ENCODE measurements at regions not wholly inside any gene's neighbourhood (a gene's known extent, or its start where the extent isn't known, plus 50 kb on each side); places are given as distances from the start of the nearest gene placed in this dataset.
"Not testable (repeated sequence)": the region's sequence is repeated elsewhere in the genome, so short reads cannot be mapped to it uniquely, and the experiment has no call there.

GRCh38 chr6:133799043-133799442 lies 89.9 kb upstream of the TCF21 start:
- Histone ChIP-seq H3K27ac (ENCODE audit: low read depth, low read length) (no peak overlapping the region), H3K27me3 (ENCODE audit: control insufficient read depth in 5 of 5, insufficient read depth in 4 of 5, low read length in 5 of 5) (no peaks in the 10 kb centered on the region), H3K4me1 (ENCODE audit: control insufficient read depth in 5 of 5, insufficient read depth in 5 of 5, low read length in 5 of 5) (peaks cover 0 to 5% (median 0%) of the 10 kb centered on the region in 5 donors), H3K9me3 (ENCODE audit: control insufficient read depth in 5 of 5, low read length in 5 of 5) (peaks cover 0 to 9% (median 7%) of the 10 kb centered on the region in 5 donors), H3K4me3 (ENCODE audit: low read depth in 1 of 5, low read length in 5 of 5) (no peak overlapping the region), H3K9ac (ENCODE audit: low read length in 5 of 5) (no peak overlapping the region), H3K36me3 (ENCODE audit: control insufficient read depth in 5 of 5, insufficient read depth in 5 of 5, low read length in 5 of 5) (no peaks in the 10 kb centered on the region)

- H3K4me1 ChIP-seq (ENCODE audit: control insufficient read depth in 5 of 5, insufficient read depth in 5 of 5, low read length in 5 of 5): peaks cover 0 to 15% (median 0%) of the 10 kb centered on the region in 5 donors
- no peaks in the 10 kb centered on the region for H3K36me3 ChIP-seq (ENCODE audit: control insufficient read depth in 5 of 5, insufficient read depth in 5 of 5, low read length in 5 of 5)
- H3K9me3 ChIP-seq (ENCODE audit: control insufficient read depth in 5 of 5, low read length in 5 of 5): peaks cover 0 to 7% (median 5%) of the 10 kb centered on the region in 5 donors
- H3K9ac ChIP-seq (ENCODE audit: low read length in 5 of 5): no peak overlapping the region
- H3K27ac ChIP-seq (ENCODE audit: low read depth, low read length): no peak overlapping the region
- H3K4me3 ChIP-seq (ENCODE audit: low read depth in 1 of 5, low read length in 5 of 5): no peak overlapping the region
- H3K27me3 ChIP-seq (ENCODE audit: control insufficient read depth in 5 of 5, insufficient read depth in 4 of 5, low read length in 5 of 5): no peaks in the 10 kb centered on the region
Observed at GRCh38 chr6:133802861-133803260, 86.1 kb upstream of the TCF21 start.

GRCh38 chr6:133804265-133804664 lies 84.6 kb upstream of the TCF21 start:
- no peak overlapping the region for H3K27ac ChIP-seq (ENCODE audit: low read depth, low read length)
- no peak overlapping the region for H3K4me3 ChIP-seq (ENCODE audit: low read depth in 1 of 5, low read length in 5 of 5)
- H3K36me3 ChIP-seq (ENCODE audit: control insufficient read depth in 5 of 5, insufficient read depth in 5 of 5, low read length in 5 of 5): no peaks in the 10 kb centered on the region
- no peaks in the 10 kb centered on the region for H3K9me3 ChIP-seq (ENCODE audit: control insufficient read depth in 5 of 5, low read length in 5 of 5)
- no peak overlapping the region for H3K9ac ChIP-seq (ENCODE audit: low read length in 5 of 5)
- H3K27me3 ChIP-seq (ENCODE audit: control insufficient read depth in 5 of 5, insufficient read depth in 4 of 5, low read length in 5 of 5): no peaks in the 10 kb centered on the region
- peaks cover 0 to 15% (median 0%) of the 10 kb centered on the region in 5 donors for H3K4me1 ChIP-seq (ENCODE audit: control insufficient read depth in 5 of 5, insufficient read depth in 5 of 5, low read length in 5 of 5)

- H3K4me3 ChIP-seq (ENCODE audit: low read depth in 1 of 5, low read length in 5 of 5): no peak overlapping the region
- H3K9me3 ChIP-seq (ENCODE audit: control insufficient read depth in 5 of 5, low read length in 5 of 5): no peaks in the 10 kb centered on the region
- H3K27ac ChIP-seq (ENCODE audit: low read depth, low read length): no peak overlapping the region
- H3K4me1 ChIP-seq (ENCODE audit: control insufficient read depth in 5 of 5, insufficient read depth in 5 of 5, low read length in 5 of 5): peaks cover 0 to 15% (median 0%) of the 10 kb centered on the region in 5 donors
- H3K9ac ChIP-seq (ENCODE audit: low read length in 5 of 5): no peak overlapping the region
- H3K27me3 ChIP-seq (ENCODE audit: control insufficient read depth in 5 of 5, insufficient read depth in 4 of 5, low read length in 5 of 5): no peaks in the 10 kb centered on the region
- no peaks in the 10 kb centered on the region for H3K36me3 ChIP-seq (ENCODE audit: control insufficient read depth in 5 of 5, insufficient read depth in 5 of 5, low read length in 5 of 5)
Observed at GRCh38 chr6:133805876-133806275, 83.0 kb upstream of the TCF21 start.

- Histone ChIP-seq H3K9me3 (ENCODE audit: control insufficient read depth in 5 of 5, low read length in 5 of 5) (no peaks in the 10 kb centered on the region), H3K4me3 (ENCODE audit: low read depth in 1 of 5, low read length in 5 of 5) (no peak overlapping the region), H3K4me1 (ENCODE audit: control insufficient read depth in 5 of 5, insufficient read depth in 5 of 5, low read length in 5 of 5) (peaks cover 0 to 15% (median 0%) of the 10 kb centered on the region in 5 donors), H3K9ac (ENCODE audit: low read length in 5 of 5) (no peak overlapping the region), H3K27ac (ENCODE audit: low read depth, low read length) (no peak overlapping the region), H3K36me3 (ENCODE audit: control insufficient read depth in 5 of 5, insufficient read depth in 5 of 5, low read length in 5 of 5) (no peaks in the 10 kb centered on the region), H3K27me3 (ENCODE audit: control insufficient read depth in 5 of 5, insufficient read depth in 4 of 5, low read length in 5 of 5) (no peaks in the 10 kb centered on the region)
Observed at GRCh38 chr6:133806382-133807140, 82.4 kb upstream of the TCF21 start.

GRCh38 chr6:133807501-133807900 lies 81.4 kb upstream of the TCF21 start:
- no peak overlapping the region for H3K27ac ChIP-seq (ENCODE audit: low read depth, low read length)
- no peak overlapping the region for H3K4me3 ChIP-seq (ENCODE audit: low read depth in 1 of 5, low read length in 5 of 5)
- peaks cover 0 to 15% (median 0%) of the 10 kb centered on the region in 5 donors for H3K4me1 ChIP-seq (ENCODE audit: control insufficient read depth in 5 of 5, insufficient read depth in 5 of 5, low read length in 5 of 5)
- H3K27me3 ChIP-seq (ENCODE audit: control insufficient read depth in 5 of 5, insufficient read depth in 4 of 5, low read length in 5 of 5): no peaks in the 10 kb centered on the region
- no peak overlapping the region for H3K9ac ChIP-seq (ENCODE audit: low read length in 5 of 5)
- H3K36me3 ChIP-seq (ENCODE audit: control insufficient read depth in 5 of 5, insufficient read depth in 5 of 5, low read length in 5 of 5): no peaks in the 10 kb centered on the region
- no peaks in the 10 kb centered on the region for H3K9me3 ChIP-seq (ENCODE audit: control insufficient read depth in 5 of 5, low read length in 5 of 5)

- H3K36me3 ChIP-seq (ENCODE audit: control insufficient read depth in 5 of 5, insufficient read depth in 5 of 5, low read length in 5 of 5): no peaks in the 10 kb centered on the region
- H3K9me3 ChIP-seq (ENCODE audit: control insufficient read depth in 5 of 5, low read length in 5 of 5): peaks cover 0 to 2% (median 0%) of the 10 kb centered on the region in 5 donors
- H3K27ac ChIP-seq (ENCODE audit: low read depth, low read length): no peak overlapping the region
- no peak overlapping the region for H3K9ac ChIP-seq (ENCODE audit: low read length in 5 of 5)
- peaks cover 0 to 12% (median 2%) of the 10 kb centered on the region in 5 donors for H3K4me1 ChIP-seq (ENCODE audit: control insufficient read depth in 5 of 5, insufficient read depth in 5 of 5, low read length in 5 of 5)
- H3K27me3 ChIP-seq (ENCODE audit: control insufficient read depth in 5 of 5, insufficient read depth in 4 of 5, low read length in 5 of 5): no peaks in the 10 kb centered on the region
- no peak overlapping the region for H3K4me3 ChIP-seq (ENCODE audit: low read depth in 1 of 5, low read length in 5 of 5)
Observed at GRCh38 chr6:133809406-133809805, 79.5 kb upstream of the TCF21 start.

GRCh38 chr6:133811557-133811956 lies 77.4 kb upstream of the TCF21 start:
- no peaks in the 10 kb centered on the region for H3K36me3 ChIP-seq (ENCODE audit: control insufficient read depth in 5 of 5, insufficient read depth in 5 of 5, low read length in 5 of 5)

GRCh38 chr6:133812446-133812845 lies 76.5 kb upstream of the TCF21 start:
- H3K27me3 ChIP-seq (ENCODE audit: control insufficient read depth in 5 of 5, insufficient read depth in 4 of 5, low read length in 5 of 5); H3K4me3 ChIP-seq (ENCODE audit: low read depth in 1 of 5, low read length in 5 of 5): not testable (repeated sequence)

More at GRCh38 chr6:133811557-133811956, 77.4 kb upstream of the TCF21 start:
- Histone ChIP-seq H3K9ac (ENCODE audit: low read length in 5 of 5) (no peak overlapping the region), H3K9me3 (ENCODE audit: control insufficient read depth in 5 of 5, low read length in 5 of 5) (peaks cover 0 to 2% (median 0%) of the 10 kb centered on the region in 5 donors), H3K4me3 (ENCODE audit: low read depth in 1 of 5, low read length in 5 of 5) (no peak overlapping the region), H3K27ac (ENCODE audit: low read depth, low read length) (no peak overlapping the region), H3K4me1 (ENCODE audit: control insufficient read depth in 5 of 5, insufficient read depth in 5 of 5, low read length in 5 of 5) (peaks cover 0 to 18% (median 6%) of the 10 kb centered on the region in 5 donors), H3K27me3 (ENCODE audit: control insufficient read depth in 5 of 5, insufficient read depth in 4 of 5, low read length in 5 of 5) (no peaks in the 10 kb centered on the region)

GRCh38 chr6:133814238-133814637 lies 74.7 kb upstream of the TCF21 start:
- no peak overlapping the region for H3K4me3 ChIP-seq (ENCODE audit: low read depth in 1 of 5, low read length in 5 of 5)
- H3K4me1 ChIP-seq (ENCODE audit: control insufficient read depth in 5 of 5, insufficient read depth in 5 of 5, low read length in 5 of 5): peaks cover 0 to 19% (median 6%) of the 10 kb centered on the region in 5 donors
- H3K9me3 ChIP-seq (ENCODE audit: control insufficient read depth in 5 of 5, low read length in 5 of 5): peaks cover 0 to 2% (median 0%) of the 10 kb centered on the region in 5 donors
- no peaks in the 10 kb centered on the region for H3K27me3 ChIP-seq (ENCODE audit: control insufficient read depth in 5 of 5, insufficient read depth in 4 of 5, low read length in 5 of 5)
- no peak overlapping the region for H3K27ac ChIP-seq (ENCODE audit: low read depth, low read length)
- H3K36me3 ChIP-seq (ENCODE audit: control insufficient read depth in 5 of 5, insufficient read depth in 5 of 5, low read length in 5 of 5): no peaks in the 10 kb centered on the region
- no peak overlapping the region for H3K9ac ChIP-seq (ENCODE audit: low read length in 5 of 5)

More at GRCh38 chr6:133812446-133812845, 76.5 kb upstream of the TCF21 start:
- not testable (repeated sequence) for H3K9ac ChIP-seq (ENCODE audit: low read length in 5 of 5); H3K27ac ChIP-seq (ENCODE audit: low read depth, low read length); H3K36me3 ChIP-seq (ENCODE audit: control insufficient read depth in 5 of 5, insufficient read depth in 5 of 5, low read length in 5 of 5); H3K9me3 ChIP-seq (ENCODE audit: control insufficient read depth in 5 of 5, low read length in 5 of 5)
- H3K4me1 ChIP-seq (ENCODE audit: control insufficient read depth in 5 of 5, insufficient read depth in 5 of 5, low read length in 5 of 5): peaks cover 0 to 19% (median 6%) of the 10 kb centered on the region in 5 donors
